ENCODE measurements at regions not wholly inside any gene's neighbourhood (a gene's known extent, or its start where the extent isn't known, plus 50 kb on each side); places are given as distances from the start of the nearest gene placed in this dataset.

GRCh38 chr5:100722657-100723056, 180.4 kb downstream of the ST8SIA4 start:
- TF ChIP-seq CTCF (IDR thresholded peaks at IDR 0.05; ENCODE audit: insufficient read depth, low read depth, low read length) (no peak), EZH2 (IDR thresholded peaks at IDR 0.05; ENCODE audit: insufficient read depth, low read length) (no peak)
